Upper lobe of left lung (tissue), 4 donors: ENCODE measurements at regions not wholly inside any gene's neighbourhood (a gene's known extent, or its start where the extent isn't known, plus 50 kb on each side); places are given as distances from the start of the nearest gene placed in this dataset.
"Not testable (repeated sequence)": the region's sequence is repeated elsewhere in the genome, so short reads cannot be mapped to it uniquely, and the experiment has no call there.

Source experiments
- CTCF ChIP-seq, 6 experiments: fragments of 450-650 bp in 4 of 6; fragments of 200-600 bp in 2 of 6; sonication (generic) in 2 of 6; IDR thresholded peaks; one replicate each; pipeline ENCODE4 v1.5.1; 2016 to 2019; ENCODE audit warnings: antibody characterized with exemption in 6 of 6
- EP300 ChIP-seq, 4 donors: sonication (generic); formaldehyde crosslinking; IDR thresholded peaks; one replicate each; pipeline ENCODE4 v1.5.1; 2017; ENCODE audit warnings: antibody characterized with exemption in 4 of 4, control low read depth in 2 of 4
- POLR2A ChIP-seq, 4 donors: fragments of 450-650 bp; IDR thresholded peaks; one replicate each; pipeline ENCODE4 v1.5.1; 2016 to 2017; ENCODE audit warnings: antibody characterized with exemption in 4 of 4, mild to moderate bottlenecking in 2 of 4
- POLR2AphosphoS5 ChIP-seq, 2 donors: sonication (generic); formaldehyde crosslinking; IDR thresholded peaks; one replicate each; pipeline ENCODE4 v1.5.1; 2017; ENCODE audit warnings: antibody characterized with exemption in 2 of 2

GRCh38 chr21:9129741-9130140, 1391.6 kb upstream of the TPTE start:
- not testable (repeated sequence) for TF ChIP-seq POLR2AphosphoS5, CTCF, POLR2A, EP300 (IDR thresholded peaks at IDR 0.05)
